ENCODE measurements at regions not wholly inside any gene's neighbourhood (a gene's known extent, or its start where the extent isn't known, plus 50 kb on each side); places are given as distances from the start of the nearest gene placed in this dataset.

DNA sequence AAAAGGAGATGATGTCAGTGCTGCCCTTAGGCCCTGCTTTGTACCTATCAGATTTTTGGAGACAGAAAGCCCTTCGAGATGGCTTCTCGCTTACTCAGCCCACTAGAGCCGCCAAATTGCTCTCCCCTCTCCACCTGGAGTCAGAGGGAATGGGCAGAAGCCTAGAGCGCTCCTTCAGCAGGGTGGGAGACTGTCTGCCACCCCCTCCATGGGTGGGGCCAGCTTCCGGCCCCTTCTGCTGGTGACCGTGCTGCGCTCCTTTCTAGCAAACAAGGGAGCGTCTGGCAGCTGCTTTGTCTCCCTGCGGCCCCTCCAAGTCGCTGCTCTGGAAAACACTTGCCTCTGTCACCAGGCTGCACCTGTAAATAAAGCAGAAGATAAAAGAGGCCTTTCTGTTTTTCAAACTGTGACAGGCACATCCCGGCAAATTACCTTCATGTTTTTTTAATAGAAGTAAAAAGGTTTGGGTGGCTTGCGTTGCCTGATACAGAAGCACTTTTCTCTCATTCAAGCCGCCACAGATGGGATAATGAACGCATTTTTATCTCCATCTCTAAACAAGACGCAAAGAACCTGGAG is 145.7 kb upstream of the NECTIN1 start:
- TF ChIP-seq, protein P1, sequence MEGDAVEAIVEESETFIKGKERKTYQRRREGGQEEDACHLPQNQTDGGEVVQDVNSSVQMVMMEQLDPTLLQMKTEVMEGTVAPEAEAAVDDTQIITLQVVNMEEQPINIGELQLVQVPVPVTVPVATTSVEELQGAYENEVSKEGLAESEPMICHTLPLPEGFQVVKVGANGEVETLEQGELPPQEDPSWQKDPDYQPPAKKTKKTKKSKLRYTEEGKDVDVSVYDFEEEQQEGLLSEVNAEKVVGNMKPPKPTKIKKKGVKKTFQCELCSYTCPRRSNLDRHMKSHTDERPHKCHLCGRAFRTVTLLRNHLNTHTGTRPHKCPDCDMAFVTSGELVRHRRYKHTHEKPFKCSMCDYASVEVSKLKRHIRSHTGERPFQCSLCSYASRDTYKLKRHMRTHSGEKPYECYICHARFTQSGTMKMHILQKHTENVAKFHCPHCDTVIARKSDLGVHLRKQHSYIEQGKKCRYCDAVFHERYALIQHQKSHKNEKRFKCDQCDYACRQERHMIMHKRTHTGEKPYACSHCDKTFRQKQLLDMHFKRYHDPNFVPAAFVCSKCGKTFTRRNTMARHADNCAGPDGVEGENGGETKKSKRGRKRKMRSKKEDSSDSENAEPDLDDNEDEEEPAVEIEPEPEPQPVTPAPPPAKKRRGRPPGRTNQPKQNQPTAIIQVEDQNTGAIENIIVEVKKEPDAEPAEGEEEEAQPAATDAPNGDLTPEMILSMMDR (conservative IDR thresholded peaks at IDR 0.05; ENCODE audit: low read depth in 2 of 2) = no peak
- no peak for TF ChIP-seq POLR2AphosphoS5 (IDR thresholded peaks at IDR 0.05; ENCODE audit: low read depth)
- TF ChIP-seq EZH2 (IDR thresholded peaks at IDR 0.05; ENCODE audit: low read depth, unreplicated experiment) = no peak
- no peak for TF ChIP-seq EZH2phosphoT487 (IDR thresholded peaks at IDR 0.05; ENCODE audit: unreplicated experiment)
- TF ChIP-seq, protein P2, sequence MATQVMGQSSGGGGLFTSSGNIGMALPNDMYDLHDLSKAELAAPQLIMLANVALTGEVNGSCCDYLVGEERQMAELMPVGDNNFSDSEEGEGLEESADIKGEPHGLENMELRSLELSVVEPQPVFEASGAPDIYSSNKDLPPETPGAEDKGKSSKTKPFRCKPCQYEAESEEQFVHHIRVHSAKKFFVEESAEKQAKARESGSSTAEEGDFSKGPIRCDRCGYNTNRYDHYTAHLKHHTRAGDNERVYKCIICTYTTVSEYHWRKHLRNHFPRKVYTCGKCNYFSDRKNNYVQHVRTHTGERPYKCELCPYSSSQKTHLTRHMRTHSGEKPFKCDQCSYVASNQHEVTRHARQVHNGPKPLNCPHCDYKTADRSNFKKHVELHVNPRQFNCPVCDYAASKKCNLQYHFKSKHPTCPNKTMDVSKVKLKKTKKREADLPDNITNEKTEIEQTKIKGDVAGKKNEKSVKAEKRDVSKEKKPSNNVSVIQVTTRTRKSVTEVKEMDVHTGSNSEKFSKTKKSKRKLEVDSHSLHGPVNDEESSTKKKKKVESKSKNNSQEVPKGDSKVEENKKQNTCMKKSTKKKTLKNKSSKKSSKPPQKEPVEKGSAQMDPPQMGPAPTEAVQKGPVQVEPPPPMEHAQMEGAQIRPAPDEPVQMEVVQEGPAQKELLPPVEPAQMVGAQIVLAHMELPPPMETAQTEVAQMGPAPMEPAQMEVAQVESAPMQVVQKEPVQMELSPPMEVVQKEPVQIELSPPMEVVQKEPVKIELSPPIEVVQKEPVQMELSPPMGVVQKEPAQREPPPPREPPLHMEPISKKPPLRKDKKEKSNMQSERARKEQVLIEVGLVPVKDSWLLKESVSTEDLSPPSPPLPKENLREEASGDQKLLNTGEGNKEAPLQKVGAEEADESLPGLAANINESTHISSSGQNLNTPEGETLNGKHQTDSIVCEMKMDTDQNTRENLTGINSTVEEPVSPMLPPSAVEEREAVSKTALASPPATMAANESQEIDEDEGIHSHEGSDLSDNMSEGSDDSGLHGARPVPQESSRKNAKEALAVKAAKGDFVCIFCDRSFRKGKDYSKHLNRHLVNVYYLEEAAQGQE (IDR thresholded peaks at IDR 0.05; ENCODE audit: unreplicated experiment) = no peak
- TF ChIP-seq, protein P3, sequence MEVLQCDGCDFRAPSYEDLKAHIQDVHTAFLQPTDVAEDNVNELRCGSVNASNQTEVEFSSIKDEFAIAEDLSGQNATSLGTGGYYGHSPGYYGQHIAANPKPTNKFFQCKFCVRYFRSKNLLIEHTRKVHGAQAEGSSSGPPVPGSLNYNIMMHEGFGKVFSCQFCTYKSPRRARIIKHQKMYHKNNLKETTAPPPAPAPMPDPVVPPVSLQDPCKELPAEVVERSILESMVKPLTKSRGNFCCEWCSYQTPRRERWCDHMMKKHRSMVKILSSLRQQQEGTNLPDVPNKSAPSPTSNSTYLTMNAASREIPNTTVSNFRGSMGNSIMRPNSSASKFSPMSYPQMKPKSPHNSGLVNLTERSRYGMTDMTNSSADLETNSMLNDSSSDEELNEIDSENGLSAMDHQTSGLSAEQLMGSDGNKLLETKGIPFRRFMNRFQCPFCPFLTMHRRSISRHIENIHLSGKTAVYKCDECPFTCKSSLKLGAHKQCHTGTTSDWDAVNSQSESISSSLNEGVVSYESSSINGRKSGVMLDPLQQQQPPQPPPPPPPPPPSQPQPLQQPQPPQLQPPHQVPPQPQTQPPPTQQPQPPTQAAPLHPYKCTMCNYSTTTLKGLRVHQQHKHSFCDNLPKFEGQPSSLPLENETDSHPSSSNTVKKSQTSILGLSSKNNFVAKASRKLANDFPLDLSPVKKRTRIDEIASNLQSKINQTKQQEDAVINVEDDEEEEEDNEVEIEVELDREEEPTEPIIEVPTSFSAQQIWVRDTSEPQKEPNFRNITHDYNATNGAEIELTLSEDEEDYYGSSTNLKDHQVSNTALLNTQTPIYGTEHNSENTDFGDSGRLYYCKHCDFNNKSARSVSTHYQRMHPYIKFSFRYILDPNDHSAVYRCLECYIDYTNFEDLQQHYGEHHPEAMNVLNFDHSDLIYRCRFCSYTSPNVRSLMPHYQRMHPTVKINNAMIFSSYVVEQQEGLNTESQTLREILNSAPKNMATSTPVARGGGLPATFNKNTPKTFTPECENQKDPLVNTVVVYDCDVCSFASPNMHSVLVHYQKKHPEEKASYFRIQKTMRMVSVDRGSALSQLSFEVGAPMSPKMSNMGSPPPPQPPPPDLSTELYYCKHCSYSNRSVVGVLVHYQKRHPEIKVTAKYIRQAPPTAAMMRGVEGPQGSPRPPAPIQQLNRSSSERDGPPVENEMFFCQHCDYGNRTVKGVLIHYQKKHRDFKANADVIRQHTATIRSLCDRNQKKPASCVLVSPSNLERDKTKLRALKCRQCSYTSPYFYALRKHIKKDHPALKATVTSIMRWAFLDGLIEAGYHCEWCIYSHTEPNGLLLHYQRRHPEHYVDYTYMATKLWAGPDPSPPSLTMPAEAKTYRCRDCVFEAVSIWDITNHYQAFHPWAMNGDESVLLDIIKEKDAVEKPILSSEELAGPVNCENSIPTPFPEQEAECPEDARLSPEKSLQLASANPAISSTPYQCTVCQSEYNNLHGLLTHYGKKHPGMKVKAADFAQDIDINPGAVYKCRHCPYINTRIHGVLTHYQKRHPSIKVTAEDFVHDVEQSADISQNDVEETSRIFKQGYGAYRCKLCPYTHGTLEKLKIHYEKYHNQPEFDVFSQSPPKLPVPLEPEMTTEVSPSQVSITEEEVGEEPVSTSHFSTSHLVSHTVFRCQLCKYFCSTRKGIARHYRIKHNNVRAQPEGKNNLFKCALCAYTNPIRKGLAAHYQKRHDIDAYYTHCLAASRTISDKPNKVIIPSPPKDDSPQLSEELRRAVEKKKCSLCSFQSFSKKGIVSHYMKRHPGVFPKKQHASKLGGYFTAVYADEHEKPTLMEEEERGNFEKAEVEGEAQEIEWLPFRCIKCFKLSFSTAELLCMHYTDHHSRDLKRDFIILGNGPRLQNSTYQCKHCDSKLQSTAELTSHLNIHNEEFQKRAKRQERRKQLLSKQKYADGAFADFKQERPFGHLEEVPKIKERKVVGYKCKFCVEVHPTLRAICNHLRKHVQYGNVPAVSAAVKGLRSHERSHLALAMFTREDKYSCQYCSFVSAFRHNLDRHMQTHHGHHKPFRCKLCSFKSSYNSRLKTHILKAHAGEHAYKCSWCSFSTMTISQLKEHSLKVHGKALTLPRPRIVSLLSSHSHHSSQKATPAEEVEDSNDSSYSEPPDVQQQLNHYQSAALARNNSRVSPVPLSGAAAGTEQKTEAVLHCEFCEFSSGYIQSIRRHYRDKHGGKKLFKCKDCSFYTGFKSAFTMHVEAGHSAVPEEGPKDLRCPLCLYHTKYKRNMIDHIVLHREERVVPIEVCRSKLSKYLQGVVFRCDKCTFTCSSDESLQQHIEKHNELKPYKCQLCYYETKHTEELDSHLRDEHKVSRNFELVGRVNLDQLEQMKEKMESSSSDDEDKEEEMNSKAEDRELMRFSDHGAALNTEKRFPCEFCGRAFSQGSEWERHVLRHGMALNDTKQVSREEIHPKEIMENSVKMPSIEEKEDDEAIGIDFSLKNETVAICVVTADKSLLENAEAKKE (CRISPR knock-in tag; IDR thresholded peaks at IDR 0.05) = no peak
- TF ChIP-seq CREB1 (CRISPR knock-in tag; IDR thresholded peaks at IDR 0.05; ENCODE audit: low read depth) = no peak
- TF ChIP-seq, protein P4, sequence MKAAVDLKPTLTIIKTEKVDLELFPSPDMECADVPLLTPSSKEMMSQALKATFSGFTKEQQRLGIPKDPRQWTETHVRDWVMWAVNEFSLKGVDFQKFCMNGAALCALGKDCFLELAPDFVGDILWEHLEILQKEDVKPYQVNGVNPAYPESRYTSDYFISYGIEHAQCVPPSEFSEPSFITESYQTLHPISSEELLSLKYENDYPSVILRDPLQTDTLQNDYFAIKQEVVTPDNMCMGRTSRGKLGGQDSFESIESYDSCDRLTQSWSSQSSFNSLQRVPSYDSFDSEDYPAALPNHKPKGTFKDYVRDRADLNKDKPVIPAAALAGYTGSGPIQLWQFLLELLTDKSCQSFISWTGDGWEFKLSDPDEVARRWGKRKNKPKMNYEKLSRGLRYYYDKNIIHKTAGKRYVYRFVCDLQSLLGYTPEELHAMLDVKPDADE (IDR thresholded peaks at IDR 0.05) = no peak
- no peak for TF ChIP-seq JUNB (IDR thresholded peaks at IDR 0.05; ENCODE audit: unreplicated experiment)
- TF ChIP-seq ZNF114 (CRISPR knock-in tag; IDR thresholded peaks at IDR 0.05) = no peak
- no peak for TF ChIP-seq NANOG (IDR thresholded peaks at IDR 0.05; ENCODE audit: borderline replicate concordance)
